Stimulated activated naive B cell treated with anti-CD40 and anti-IgM and Interleukin-4, amounts not matched to agents 10 μg/mL and 1 μg/mL and 100 μg/mL, for 72 hours (primary cell): ENCODE measurements at regions not wholly inside any gene's neighbourhood (a gene's known extent, or its start where the extent isn't known, plus 50 kb on each side); places are given as distances from the start of the nearest gene placed in this dataset.

Source experiments
- ATAC-seq, 2 donors: fragments of 150-1000 bp; cut with Tn5 transposase; replicated peaks; 2 replicates each; pipeline ENCODE4 v1.10.0; 2021; ENCODE audit warnings: moderate library complexity in 1 of 2
- DNase-seq: peaks from one replicate; pipeline ENCODE4 v3.0.0; 2021
- H3K27ac Mint-ChIP-seq: one replicate; pipeline ENCODE4 v1.8.0; 2022; ENCODE audit warnings: mild to moderate bottlenecking, mixed read lengths
- H3K27me3 Mint-ChIP-seq, 2 donors: one replicate each; pipeline ENCODE4 v1.8.0; 2022; ENCODE audit warnings: mixed read lengths in 2 of 2
- H3K36me3 Mint-ChIP-seq, 2 donors: one replicate each; pipeline ENCODE4 v1.8.0; 2022; ENCODE audit warnings: mixed read lengths in 2 of 2, mild to moderate bottlenecking in 1 of 2
- H3K4me1 Mint-ChIP-seq, 2 donors: one replicate each; pipeline ENCODE4 v1.8.0; 2022; ENCODE audit warnings: mixed read lengths in 2 of 2, mild to moderate bottlenecking in 1 of 2
- H3K4me3 Mint-ChIP-seq, 2 donors: one replicate each; pipeline ENCODE4 v1.8.0; 2022; ENCODE audit warnings: mild to moderate bottlenecking in 2 of 2, mixed read lengths in 2 of 2, moderate library complexity in 1 of 2
- H3K9me3 Mint-ChIP-seq, 2 donors: one replicate each; pipeline ENCODE4 v1.8.0; 2022; ENCODE audit warnings: mixed read lengths in 2 of 2, mild to moderate bottlenecking in 1 of 2

- H3K27me3 Mint-ChIP-seq: peaks cover 0 to 3% of the 10 kb centered on the region in 2 donors
Observed at GRCh38 chr15:67976506-67977073, 77.5 kb upstream of the PIAS1 start.

GRCh38 chr15:67977414-67978089, 76.6 kb upstream of the PIAS1 start:
- Mint-ChIP-seq H3K9me3 (peaks cover 4 to 10% of the 10 kb centered on the region in 2 donors), H3K27me3 (peaks cover 0 to 3% of the 10 kb centered on the region in 2 donors), H3K4me3 (no peak overlapping the region), H3K27ac (no peak overlapping the region), H3K36me3 (peaks cover 1 to 3% of the 10 kb centered on the region in 2 donors), H3K4me1 (no peaks in the 10 kb centered on the region)
- DNase-seq (no peak), ATAC-seq (no peak)

More at GRCh38 chr15:67976506-67977073, 77.5 kb upstream of the PIAS1 start:
- Mint-ChIP-seq H3K4me1 (no peaks in the 10 kb centered on the region), H3K9me3 (peaks cover 4 to 10% of the 10 kb centered on the region in 2 donors), H3K4me3 (no peak overlapping the region), H3K27ac (no peak overlapping the region), H3K36me3 (peaks cover 1 to 3% of the 10 kb centered on the region in 2 donors)
- ATAC-seq (no peak), DNase-seq (no peak)

GRCh38 chr15:67979281-67979680, 74.8 kb upstream of the PIAS1 start:
- Mint-ChIP-seq H3K27me3 (peaks cover 0 to 3% of the 10 kb centered on the region in 2 donors), H3K4me3 (no peak overlapping the region), H3K36me3 (peaks cover 1 to 3% of the 10 kb centered on the region in 2 donors), H3K9me3 (peaks cover 4 to 10% of the 10 kb centered on the region in 2 donors), H3K4me1 (no peaks in the 10 kb centered on the region), H3K27ac (no peak overlapping the region)
- DNase-seq (no peak), ATAC-seq (no peak)

GRCh38 chr15:67980171-67980570, 73.9 kb upstream of the PIAS1 start:
- DNase-seq: no peak
- ATAC-seq: no peak
- H3K4me3 Mint-ChIP-seq: no peak overlapping the region
- peaks cover 0 to 3% of the 10 kb centered on the region in 2 donors for H3K27me3 Mint-ChIP-seq
- no peak overlapping the region for H3K27ac Mint-ChIP-seq
- peaks cover 1 to 3% of the 10 kb centered on the region in 2 donors for H3K36me3 Mint-ChIP-seq
- H3K4me1 Mint-ChIP-seq: no peaks in the 10 kb centered on the region
- H3K9me3 Mint-ChIP-seq: peaks cover 4 to 10% of the 10 kb centered on the region in 2 donors

- DNase-seq (no peak), ATAC-seq (no peak)
- H3K9me3 Mint-ChIP-seq: peaks cover 4 to 10% of the 10 kb centered on the region in 2 donors
- H3K4me1 Mint-ChIP-seq: no peaks in the 10 kb centered on the region
- H3K4me3 Mint-ChIP-seq: no peak overlapping the region
- H3K27me3 Mint-ChIP-seq: peaks cover 0 to 2% of the 10 kb centered on the region in 2 donors
- no peak overlapping the region for H3K27ac Mint-ChIP-seq
- peaks cover 1 to 2% of the 10 kb centered on the region in 2 donors for H3K36me3 Mint-ChIP-seq
Observed at GRCh38 chr15:67980773-67981685, 73.1 kb upstream of the PIAS1 start.

- Mint-ChIP-seq H3K9me3 (peaks cover 4 to 10% of the 10 kb centered on the region in 2 donors), H3K36me3 (no peaks in the 10 kb centered on the region), H3K27me3 (no peaks in the 10 kb centered on the region), H3K4me3 (no peak overlapping the region), H3K4me1 (no peaks in the 10 kb centered on the region), H3K27ac (no peak overlapping the region)
- no peak for DNase-seq
- no peak for ATAC-seq
Observed at GRCh38 chr15:67981848-67982247, 72.3 kb upstream of the PIAS1 start.

GRCh38 chr15:67991706-67992105, 62.4 kb upstream of the PIAS1 start:
- H3K4me3 Mint-ChIP-seq: no peak overlapping the region

GRCh38 chr15:67992411-67992810, 61.7 kb upstream of the PIAS1 start:
- Mint-ChIP-seq H3K27me3 (no peaks in the 10 kb centered on the region), H3K27ac (no peak overlapping the region), H3K36me3 (no peaks in the 10 kb centered on the region), H3K9me3 (no peaks in the 10 kb centered on the region), H3K4me1 (no peaks in the 10 kb centered on the region), H3K4me3 (no peak overlapping the region)
- no peak for ATAC-seq
- DNase-seq: no peak

More at GRCh38 chr15:67991706-67992105, 62.4 kb upstream of the PIAS1 start:
- Mint-ChIP-seq H3K27ac (no peak overlapping the region), H3K9me3 (no peaks in the 10 kb centered on the region), H3K27me3 (no peaks in the 10 kb centered on the region), H3K36me3 (no peaks in the 10 kb centered on the region), H3K4me1 (no peaks in the 10 kb centered on the region)
- ATAC-seq (no peak), DNase-seq (no peak)

GRCh38 chr15:67992834-67993233, 61.3 kb upstream of the PIAS1 start:
- Mint-ChIP-seq H3K4me3 (no peak overlapping the region), H3K27ac (no peak overlapping the region), H3K4me1 (no peaks in the 10 kb centered on the region), H3K36me3 (no peaks in the 10 kb centered on the region), H3K27me3 (no peaks in the 10 kb centered on the region), H3K9me3 (no peaks in the 10 kb centered on the region)
- no peak for DNase-seq
- ATAC-seq: no peak

GRCh38 chr15:67997996-67998395, 56.1 kb upstream of the PIAS1 start:
- Mint-ChIP-seq H3K9me3 (no peaks in the 10 kb centered on the region), H3K36me3 (no peaks in the 10 kb centered on the region), H3K27ac (no peak overlapping the region), H3K4me3 (no peak overlapping the region), H3K27me3 (no peaks in the 10 kb centered on the region), H3K4me1 (no peaks in the 10 kb centered on the region)
- no peak for DNase-seq
- no peak for ATAC-seq

GRCh38 chr15:67998599-67999133, 55.4 kb upstream of the PIAS1 start:
- H3K9me3 Mint-ChIP-seq: no peaks in the 10 kb centered on the region
- no peaks in the 10 kb centered on the region for H3K27me3 Mint-ChIP-seq
- ATAC-seq: no peak
- H3K36me3 Mint-ChIP-seq: no peaks in the 10 kb centered on the region
- no peak for DNase-seq
- H3K4me3 Mint-ChIP-seq: no peak overlapping the region
- H3K4me1 Mint-ChIP-seq: no peaks in the 10 kb centered on the region
- H3K27ac Mint-ChIP-seq: no peak overlapping the region

GRCh38 chr15:67999320-68000100, 54.6 kb upstream of the PIAS1 start:
- H3K27ac Mint-ChIP-seq: no peak overlapping the region
- ATAC-seq: no peak

GRCh38 chr15:68000754-68001153, 53.4 kb upstream of the PIAS1 start:
- no peak overlapping the region for H3K27ac Mint-ChIP-seq
- no peaks in the 10 kb centered on the region for H3K36me3 Mint-ChIP-seq
- no peaks in the 10 kb centered on the region for H3K9me3 Mint-ChIP-seq
- ATAC-seq: no peak
- H3K4me1 Mint-ChIP-seq: no peaks in the 10 kb centered on the region
- no peaks in the 10 kb centered on the region for H3K27me3 Mint-ChIP-seq
- H3K4me3 Mint-ChIP-seq: no peak overlapping the region
- no peak for DNase-seq

More at GRCh38 chr15:67999320-68000100, 54.6 kb upstream of the PIAS1 start:
- Mint-ChIP-seq H3K9me3 (no peaks in the 10 kb centered on the region), H3K4me3 (no peak overlapping the region), H3K36me3 (no peaks in the 10 kb centered on the region), H3K27me3 (no peaks in the 10 kb centered on the region), H3K4me1 (no peaks in the 10 kb centered on the region)
- DNase-seq: no peak

- H3K27ac Mint-ChIP-seq: no peak overlapping the region
- H3K27me3 Mint-ChIP-seq: no peaks in the 10 kb centered on the region
- DNase-seq (no peak), ATAC-seq (no peak)
- peaks cover 0 to 5% of the 10 kb centered on the region in 2 donors for H3K9me3 Mint-ChIP-seq
- H3K4me3 Mint-ChIP-seq: no peak overlapping the region
- H3K36me3 Mint-ChIP-seq: no peaks in the 10 kb centered on the region
- no peaks in the 10 kb centered on the region for H3K4me1 Mint-ChIP-seq
Observed at GRCh38 chr15:68001811-68002210, 52.3 kb upstream of the PIAS1 start.
